ENCODE measurements at regions not wholly inside any gene's neighbourhood (a gene's known extent, or its start where the extent isn't known, plus 50 kb on each side); places are given as distances from the start of the nearest gene placed in this dataset.
"Not testable (repeated sequence)": the region's sequence is repeated elsewhere in the genome, so short reads cannot be mapped to it uniquely, and the experiment has no call there.

GRCh38 chr13:65582160-65582559 is 1648.0 kb downstream of the PCDH9 start:
- no peak for DNase-seq

DNA sequence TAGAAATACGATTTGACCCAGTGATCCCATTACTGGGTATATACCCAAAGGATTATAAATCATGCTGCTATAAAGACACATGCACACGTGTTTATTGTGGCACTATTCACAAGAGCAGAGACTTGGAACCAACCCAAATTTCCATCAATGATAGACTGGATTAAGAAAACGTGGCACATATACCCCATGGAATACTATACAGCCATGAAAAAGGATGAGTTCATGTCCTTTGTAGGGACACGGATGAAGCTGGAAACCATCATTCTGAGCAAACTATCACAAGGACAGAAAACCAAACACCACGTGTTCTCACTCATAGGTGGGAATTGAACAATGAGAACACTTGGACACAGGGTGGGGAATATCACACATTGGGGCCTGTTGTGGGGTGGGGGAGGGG is 1665.6 kb downstream of the PCDH9 start:
- not testable (repeated sequence) for DNase-seq

DNA sequence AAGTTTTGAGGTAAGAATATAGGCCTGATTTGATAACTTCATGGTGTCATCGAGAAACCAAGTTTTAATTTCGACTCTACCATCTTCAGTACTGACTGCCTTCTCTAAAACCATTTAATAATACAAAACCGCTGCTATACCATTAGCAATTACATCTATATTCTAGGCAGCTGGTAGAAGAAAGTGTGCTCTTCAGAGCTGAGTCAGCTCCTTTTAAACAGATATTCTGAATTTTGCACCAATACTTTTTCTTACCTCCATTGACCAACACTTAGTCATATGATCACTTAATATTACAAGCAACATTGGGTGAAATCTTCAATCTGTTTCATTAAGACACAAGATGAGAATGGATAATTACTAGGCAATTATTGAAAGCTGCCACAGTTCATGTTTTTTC is 1667.8 kb downstream of the PCDH9 start:
- no peak for DNase-seq

- DNase-seq, result no peak
Measured at GRCh38 chr13:65560936-65561335, 1669.2 kb downstream of the PCDH9 start.

DNA sequence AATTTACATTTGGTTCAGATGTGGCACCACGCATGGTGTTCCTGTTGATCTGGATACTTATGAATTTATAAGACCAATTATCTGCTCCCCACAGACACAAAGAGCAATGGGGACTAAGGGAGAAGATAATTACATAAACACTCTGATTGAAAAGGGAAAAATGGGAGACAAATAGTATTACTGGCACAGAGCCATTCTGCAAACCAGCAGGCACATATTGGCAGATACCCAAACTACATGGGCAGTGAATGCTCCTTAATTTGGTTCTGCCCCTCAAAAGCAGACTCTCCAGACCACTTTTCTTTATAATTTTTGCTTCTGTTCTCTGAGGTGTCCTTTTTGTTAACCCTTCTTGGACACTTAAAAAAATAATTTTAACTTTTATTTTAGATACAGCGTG is 1674.2 kb downstream of the PCDH9 start:
- peak; percentile 55 to 71 for DNase-seq

DNA sequence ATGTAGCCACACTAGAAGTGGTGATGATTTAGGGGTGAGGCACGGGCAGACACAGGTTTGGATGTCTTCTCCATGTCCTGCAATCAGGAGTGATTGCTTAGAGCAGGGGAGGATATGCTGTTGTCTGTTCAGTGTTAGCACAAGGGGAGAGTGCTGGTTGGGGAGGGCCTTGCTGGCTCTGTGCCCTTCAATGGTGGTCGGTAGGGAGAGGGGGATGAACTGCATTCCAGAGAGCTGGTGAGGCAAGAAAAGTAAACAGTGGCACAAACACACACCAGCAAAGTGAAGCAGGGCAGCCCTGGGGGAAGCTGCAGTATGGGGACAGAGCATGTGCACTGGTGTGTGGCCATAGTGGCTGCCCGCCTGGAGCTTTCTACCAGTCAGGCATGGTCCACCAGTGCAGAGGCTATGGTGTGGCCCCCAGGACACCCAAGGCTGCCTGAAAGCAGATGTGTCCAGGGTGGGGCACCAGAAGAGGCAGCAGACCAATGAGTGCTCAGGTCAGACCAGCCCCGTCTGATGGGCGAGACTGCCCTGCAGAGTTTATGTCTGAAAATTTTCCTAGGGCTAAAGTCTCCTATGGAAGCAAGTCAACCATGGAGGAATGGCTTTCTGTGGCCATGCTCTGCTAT is 1676.9 kb downstream of the PCDH9 start:
- no peak for DNase-seq

GRCh38 chr13:65551208-65551607 is 1678.9 kb downstream of the PCDH9 start:
- DNase-seq, result no peak

DNA sequence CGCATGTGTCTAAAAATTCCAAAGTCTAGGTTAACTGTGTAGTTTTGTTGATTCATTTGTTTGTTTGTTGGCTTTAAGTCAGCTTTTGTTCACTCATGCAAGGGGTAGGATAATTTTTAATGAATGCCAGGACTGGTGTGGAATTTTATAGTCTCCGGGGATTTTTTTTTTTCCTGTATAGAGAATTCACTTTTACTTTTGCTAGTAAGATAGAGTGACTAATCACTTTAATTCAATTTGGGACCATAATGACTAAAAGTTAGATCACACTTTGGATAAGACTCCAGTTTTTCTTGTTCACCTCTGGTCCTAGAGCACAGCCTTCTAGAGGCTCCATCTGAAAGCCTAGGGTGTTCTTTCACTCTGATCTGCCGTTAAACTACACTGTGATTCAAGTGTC is 1690.0 kb downstream of the PCDH9 start:
- DNase-seq, result no peak

GRCh38 chr13:65535370-65535769 is 1694.8 kb downstream of the PCDH9 start:
- no peak for DNase-seq

DNA sequence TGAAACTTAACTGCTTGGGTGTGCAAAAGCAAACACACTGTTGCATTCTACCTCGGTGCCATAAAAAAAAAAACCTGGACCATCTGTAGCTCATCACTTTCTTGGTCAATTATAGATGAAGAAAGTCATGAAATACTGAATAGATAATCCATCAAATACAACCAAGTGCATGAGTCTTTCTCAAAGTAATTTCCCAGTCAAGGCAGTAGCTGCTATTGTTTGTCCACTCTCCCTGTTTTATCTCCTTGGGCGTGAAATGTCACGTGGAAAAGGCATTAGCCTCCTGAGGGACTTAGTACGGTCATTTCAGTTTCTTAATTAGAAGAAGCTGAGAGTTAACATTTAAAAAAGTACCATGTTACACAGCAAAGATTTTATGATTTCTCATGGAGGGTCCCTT is 1697.9 kb downstream of the PCDH9 start:
- no peak for DNase-seq

- DNase-seq, result no peak
Measured at GRCh38 chr13:65530688-65531087, 1699.4 kb downstream of the PCDH9 start.

- no peak for DNase-seq
Measured at GRCh38 chr13:65529541-65529940, 1700.6 kb downstream of the PCDH9 start.

- no peak for DNase-seq
Measured at GRCh38 chr13:65508745-65509144, 1721.4 kb downstream of the PCDH9 start.

DNA sequence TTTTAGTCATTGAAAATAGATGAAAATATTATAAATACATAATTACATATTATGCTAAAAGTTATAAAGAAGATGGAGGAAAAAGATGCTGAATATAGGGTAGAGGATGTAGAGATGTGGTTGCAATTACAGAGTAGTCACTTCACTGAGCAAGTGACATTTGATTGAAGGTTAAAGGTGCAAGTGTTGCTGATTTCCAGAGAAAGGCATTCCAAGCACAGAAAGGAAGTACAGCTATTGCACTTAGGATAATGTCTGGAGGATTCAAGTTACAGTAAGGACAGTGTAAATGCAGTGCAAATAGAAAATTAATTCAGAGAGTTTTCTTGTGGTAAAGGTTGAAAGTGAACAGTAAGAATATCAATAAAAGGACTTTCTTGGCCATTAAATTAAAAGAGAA is 1721.8 kb downstream of the PCDH9 start:
- DNase-seq, result no peak

- DNase-seq, result no peak
Measured at GRCh38 chr13:65505941-65506340, 1724.2 kb downstream of the PCDH9 start.

DNA sequence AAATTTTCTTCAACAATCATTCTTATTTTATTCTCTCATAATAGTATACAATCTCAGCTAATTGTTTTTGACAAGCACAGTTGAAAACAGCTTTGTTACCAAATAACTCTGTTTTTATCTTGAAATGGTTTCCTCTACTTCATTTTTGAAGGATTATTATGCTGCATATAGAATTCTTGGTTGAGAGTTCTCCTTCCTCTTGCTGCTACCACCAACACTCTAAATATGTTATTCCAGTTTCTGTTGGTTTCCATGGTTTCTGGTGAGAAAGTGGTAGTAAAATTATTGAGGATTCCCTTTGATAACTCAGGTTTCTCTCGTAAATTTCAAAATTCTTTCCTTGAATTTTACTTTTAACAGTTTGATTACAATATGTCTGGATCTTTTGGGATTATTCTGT is 1725.9 kb downstream of the PCDH9 start:
- no peak for DNase-seq

DNA sequence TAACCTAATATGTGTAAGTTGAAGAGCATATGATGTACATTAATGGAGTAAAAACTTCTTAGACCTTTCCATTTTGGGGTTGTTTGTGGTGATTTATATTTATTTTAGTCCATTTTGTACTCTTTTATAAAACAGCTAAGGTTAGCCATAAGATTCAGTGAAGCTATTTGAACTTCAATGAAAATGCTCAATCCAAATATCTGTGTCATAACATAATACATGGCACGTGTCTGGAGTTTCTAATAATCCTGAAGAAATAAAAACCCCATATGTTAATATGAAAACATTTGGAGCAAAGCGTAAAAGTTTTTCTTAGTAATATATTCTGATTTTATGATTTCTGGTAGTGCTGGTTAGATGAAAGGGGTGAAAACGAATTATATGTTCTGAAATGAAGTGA is 1729.7 kb downstream of the PCDH9 start:
- DNase-seq, result no peak

DNA sequence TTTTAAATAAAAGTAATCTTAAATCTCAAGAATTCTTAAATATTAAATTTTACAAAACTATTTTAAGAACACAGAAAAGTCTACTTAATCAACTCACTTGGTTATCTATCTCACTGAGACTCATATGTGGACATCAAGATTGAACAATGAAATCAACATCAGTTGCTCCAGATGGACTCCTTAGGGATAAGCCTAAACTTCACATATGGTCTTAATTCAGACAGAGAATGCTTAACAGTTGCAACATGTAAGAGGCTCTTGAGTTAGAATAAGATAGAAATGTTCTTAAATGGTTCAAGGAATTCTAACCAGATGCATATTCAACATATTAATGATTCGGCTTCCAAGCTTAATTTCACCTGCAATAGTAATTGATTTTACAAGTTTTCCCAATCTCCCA is 1730.9 kb downstream of the PCDH9 start:
- DNase-seq, result no peak

DNA sequence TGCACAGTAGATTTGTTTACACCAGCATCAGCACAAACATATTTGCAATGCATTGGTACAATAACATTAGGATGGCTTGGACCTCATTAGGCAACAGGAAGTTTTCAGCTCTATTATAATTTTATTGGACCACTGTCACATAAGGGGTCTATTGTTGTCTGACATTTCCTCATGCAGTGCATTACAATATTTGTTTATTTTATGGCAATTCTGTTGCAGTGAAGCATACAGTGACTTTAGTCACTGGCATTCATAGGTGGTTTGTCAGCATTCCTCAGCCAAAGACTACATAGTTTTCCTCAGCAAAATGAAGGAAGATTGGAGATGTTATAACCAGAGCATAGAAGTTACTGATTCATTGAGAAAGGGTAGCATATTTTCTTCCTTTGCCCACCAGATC is 1732.9 kb downstream of the PCDH9 start:
- no peak for DNase-seq

- not testable (repeated sequence) for DNase-seq
Measured at GRCh38 chr13:65490725-65491124, 1739.4 kb downstream of the PCDH9 start.

GRCh38 chr13:65488606-65489005 is 1741.5 kb downstream of the PCDH9 start:
- no peak for DNase-seq

DNA sequence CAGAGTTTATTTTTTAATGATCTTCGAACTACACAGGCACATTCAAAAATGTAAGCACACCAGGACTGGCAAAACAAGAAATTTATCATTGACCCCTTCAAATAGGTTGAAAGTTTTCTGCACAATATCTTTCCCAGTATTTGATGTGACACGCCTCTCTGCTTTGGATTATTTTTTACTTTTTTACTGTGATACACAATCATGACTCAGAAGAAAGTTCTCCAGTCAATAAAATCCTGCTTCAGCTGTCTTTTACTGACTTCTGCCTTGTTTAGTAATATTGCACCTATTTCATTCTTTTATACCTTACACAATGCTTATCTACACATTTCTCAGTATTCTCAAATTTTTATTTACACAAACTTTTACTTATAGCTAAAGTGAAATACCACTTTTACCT is 1750.4 kb downstream of the PCDH9 start:
- no peak for DNase-seq

GRCh38 chr13:65473196-65473595 is 1756.9 kb downstream of the PCDH9 start:
- no peak for DNase-seq

- no peak for DNase-seq
Measured at GRCh38 chr13:65472336-65472735, 1757.8 kb downstream of the PCDH9 start.

DNA sequence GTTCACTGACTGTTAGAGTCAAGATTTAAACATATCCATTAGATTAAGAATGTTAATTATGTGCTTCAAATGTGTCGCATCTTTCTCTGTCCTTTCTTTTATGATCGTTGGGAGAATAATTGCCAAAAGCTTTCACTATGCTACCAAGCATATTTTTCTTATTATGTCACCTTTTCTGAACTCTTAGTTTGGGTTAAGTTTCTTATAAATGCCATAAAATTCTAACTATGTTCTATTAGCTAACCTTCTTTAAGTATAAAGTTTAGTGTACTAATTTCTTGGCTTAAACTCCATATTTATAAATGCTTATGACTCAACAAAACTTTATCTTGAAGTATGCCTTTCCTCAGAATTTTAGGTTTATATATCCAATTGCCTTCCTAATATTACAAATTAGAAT is 1759.4 kb downstream of the PCDH9 start:
- DNase-seq, result no peak

GRCh38 chr13:65468628-65469027 is 1761.5 kb downstream of the PCDH9 start:
- no peak for DNase-seq

Measured in NCI-H1930 (cell line).